PC-9 (cell line): ENCODE measurements at regions not wholly inside any gene's neighbourhood (a gene's known extent, or its start where the extent isn't known, plus 50 kb on each side); places are given as distances from the start of the nearest gene placed in this dataset.

Experiments
- BruUV-seq: library from RNA; stranded (reverse); fragments of 400-500 nt; replicated peaks from 2 replicates; lab custom pipeline; 2021; lab: Mats Ljungman, UMichigan
- CTCF ChIA-PET: fragments of 300-600 bp; sonication (Branson Sonifier 250); formaldehyde crosslinking; loops from one replicate; lab custom pipeline; 2022; ENCODE audit warnings: antibody characterized with exemption; lab: Charles Lee
- POLR2A ChIA-PET: fragments of 300-600 bp; sonication (Branson Sonifier 250); formaldehyde crosslinking; loops from one replicate; lab custom pipeline; 2022; ENCODE audit warnings: antibody characterized with exemption; ENCODE audit not compliant: unreplicated experiment; lab: Charles Lee
- DNase-seq, 2 experiments: peaks; one replicate each; pipeline versions ENCODE4 v3.0.0 to v3.0.0-alpha.2; 2015 to 2022; ENCODE audit warnings: mixed read lengths in 1 of 2
- H2AFZ ChIP-seq: fragments of 200-600 bp; sonication (generic); 2 replicates; pipeline ENCODE4 v1.8.1; 2017; ENCODE audit warnings: antibody characterized with exemption
- H3F3A ChIP-seq: fragments of 200-600 bp; sonication (generic); 2 replicates; pipeline ENCODE4 v1.8.1; 2017; ENCODE audit warnings: antibody characterized with exemption, mild to moderate bottlenecking, low read depth; ENCODE audit not compliant: insufficient read depth
- H3K27ac ChIP-seq: fragments of 200-600 bp; sonication (generic); 2 replicates; pipeline ENCODE4 v1.6.1; 2016; ENCODE audit warnings: mixed run types
- H3K27me3 ChIP-seq: fragments of 200-600 bp; sonication (generic); 2 replicates; pipeline ENCODE4 v1.6.1; 2016; ENCODE audit warnings: low read depth, mixed run types; ENCODE audit not compliant: insufficient read depth
- H3K36me3 ChIP-seq: fragments of 200-600 bp; sonication (generic); 2 replicates; pipeline ENCODE4 v1.6.1; 2016; ENCODE audit warnings: low read depth, mixed run types
- H3K4me1 ChIP-seq: fragments of 200-600 bp; sonication (generic); replicated peaks from 2 replicates; pipeline ENCODE4 v1.6.1; 2016; ENCODE audit warnings: mixed run types; ENCODE audit not compliant: insufficient read depth
- H3K4me2 ChIP-seq: fragments of 200-600 bp; sonication (generic); 2 replicates; pipeline ENCODE4 v1.6.1; 2017; ENCODE audit warnings: mixed run types
- H3K4me3 ChIP-seq: fragments of 200-600 bp; sonication (generic); 2 replicates; pipeline ENCODE4 v1.6.1; 2016; ENCODE audit warnings: mixed run types
- H3K79me2 ChIP-seq: fragments of 200-600 bp; sonication (generic); 2 replicates; pipeline ENCODE4 v1.6.1; 2017; ENCODE audit warnings: low read depth, mixed run types
- H3K9me2 ChIP-seq: fragments of 200-600 bp; sonication (generic); 2 replicates; pipeline ENCODE4 v1.8.1; 2017; ENCODE audit warnings: mild to moderate bottlenecking; ENCODE audit not compliant: insufficient read depth
- H3K9me3 ChIP-seq: fragments of 200-600 bp; sonication (generic); 2 replicates; pipeline ENCODE4 v1.8.1; 2016; ENCODE audit warnings: low read depth; ENCODE audit not compliant: insufficient read depth
- H4K20me1 ChIP-seq: fragments of 200-600 bp; sonication (generic); 2 replicates; pipeline ENCODE4 v1.8.1; 2017; ENCODE audit not compliant: insufficient read depth
- CTCF ChIP-seq: fragments of 200-600 bp; sonication (generic); conservative IDR thresholded peaks from 2 replicates; pipeline ENCODE4 v1.6.1; 2017; ENCODE audit warnings: mixed run types, antibody characterized with exemption, mild to moderate bottlenecking, moderate library complexity
- EZH2 ChIP-seq: fragments of 200-600 bp; sonication (generic); IDR thresholded peaks from 2 replicates; pipeline ENCODE4 v1.8.0; 2017; ENCODE audit warnings: antibody characterized with exemption, low read depth
- intact Hi-C: fragments of 100-400 bp; cut with micrococcal nuclease; formaldehyde crosslinking; loops from one replicate; pipeline ENCODE4 v1.10.0; 2022; ENCODE audit not compliant: unreplicated experiment

- BruUV-seq = no TSS peak
- Histone ChIP-seq H3K27ac (no peak overlapping the region), H3K4me3 (no peak overlapping the region), H3K9me3 (no peaks in the 10 kb centered on the region), H2AFZ (no peak overlapping the region), H3K4me2 (no peak overlapping the region), H3F3A (no peaks in the 10 kb centered on the region), H3K9me2 (no peaks in the 10 kb centered on the region), H3K79me2 (no peaks in the 10 kb centered on the region), H4K20me1 (no peaks in the 10 kb centered on the region), H3K4me1 (peaks cover 12% of the 10 kb centered on the region), H3K36me3 (no peaks in the 10 kb centered on the region), H3K27me3 (no peaks in the 10 kb centered on the region)
- ChIA-PET CTCF (no interaction called here), POLR2A (interaction anchor here (0.6 kb wide), 1 partner anchor 977 kb away, joined by 3 read pairs; no protein-coding TSS in a partner anchor)
- peak in 1 of 2 experiments; percentile 42 for DNase-seq
- intact Hi-C loops = no loop called here
- TF ChIP-seq EZH2 (no peak), CTCF (no peak)
Observed at GRCh38 chr12:58086006-58086405, 144.6 kb downstream of the ATP23 start.

GRCh38 chr12:58086930-58087329, 145.6 kb downstream of the ATP23 start:
- Histone ChIP-seq H3K9me3 (no peaks in the 10 kb centered on the region), H3K36me3 (no peaks in the 10 kb centered on the region), H2AFZ (no peak overlapping the region), H3F3A (no peaks in the 10 kb centered on the region), H4K20me1 (no peaks in the 10 kb centered on the region), H3K27me3 (no peaks in the 10 kb centered on the region), H3K4me3 (no peak overlapping the region), H3K79me2 (no peaks in the 10 kb centered on the region), H3K27ac (no peak overlapping the region), H3K4me1 (peaks cover 3% of the 10 kb centered on the region), H3K4me2 (no peak overlapping the region), H3K9me2 (no peaks in the 10 kb centered on the region)
- DNase-seq = no peak
- intact Hi-C loops = no loop called here
- ChIA-PET CTCF (no interaction called here), POLR2A (no interaction called here)
- no TSS peak for BruUV-seq
- TF ChIP-seq CTCF (no peak), EZH2 (no peak)

- H3K27me3 ChIP-seq = no peaks in the 10 kb centered on the region
- no peak for DNase-seq
- POLR2A ChIA-PET = no interaction called here
- intact Hi-C loops = no loop called here
- no peaks in the 10 kb centered on the region for H3K9me2 ChIP-seq
- H4K20me1 ChIP-seq = no peaks in the 10 kb centered on the region
- no peaks in the 10 kb centered on the region for H3K4me1 ChIP-seq
- BruUV-seq = no TSS peak
- H3K79me2 ChIP-seq = no peaks in the 10 kb centered on the region
- H2AFZ ChIP-seq = no peak overlapping the region
- no peaks in the 10 kb centered on the region for H3K9me3 ChIP-seq
- H3F3A ChIP-seq = no peaks in the 10 kb centered on the region
- TF ChIP-seq EZH2 (no peak), CTCF (no peak)
- CTCF ChIA-PET = no interaction called here
- no peak overlapping the region for H3K4me3 ChIP-seq
- H3K4me2 ChIP-seq = no peak overlapping the region
- no peaks in the 10 kb centered on the region for H3K36me3 ChIP-seq
- no peak overlapping the region for H3K27ac ChIP-seq
Observed at GRCh38 chr12:58087423-58088127, 146.2 kb downstream of the ATP23 start.
